ENCODE measurements at regions not wholly inside any gene's neighbourhood (a gene's known extent, or its start where the extent isn't known, plus 50 kb on each side); places are given as distances from the start of the nearest gene placed in this dataset.

DNA sequence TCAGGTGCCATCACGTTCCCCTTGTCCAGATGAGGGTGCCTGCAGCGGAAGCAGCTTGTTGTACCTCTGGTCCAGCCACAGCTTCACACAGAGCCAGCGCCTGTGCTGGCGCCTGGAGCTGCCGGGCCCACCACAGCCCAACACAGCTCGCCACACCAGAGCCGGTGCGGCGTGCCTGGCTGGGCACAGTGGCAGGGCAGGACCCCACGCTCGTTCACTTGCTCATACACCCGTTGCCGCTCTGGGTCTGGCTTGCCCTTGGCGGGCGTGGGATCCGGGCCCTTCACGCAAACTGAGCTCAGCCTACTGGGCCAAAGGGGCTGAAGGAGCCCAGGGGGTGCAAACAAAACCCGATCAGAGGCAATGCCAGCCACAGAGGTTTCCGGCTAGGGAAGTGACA lies 492.5 kb upstream of the MANEA start:
- TF ChIP-seq, protein P1, sequence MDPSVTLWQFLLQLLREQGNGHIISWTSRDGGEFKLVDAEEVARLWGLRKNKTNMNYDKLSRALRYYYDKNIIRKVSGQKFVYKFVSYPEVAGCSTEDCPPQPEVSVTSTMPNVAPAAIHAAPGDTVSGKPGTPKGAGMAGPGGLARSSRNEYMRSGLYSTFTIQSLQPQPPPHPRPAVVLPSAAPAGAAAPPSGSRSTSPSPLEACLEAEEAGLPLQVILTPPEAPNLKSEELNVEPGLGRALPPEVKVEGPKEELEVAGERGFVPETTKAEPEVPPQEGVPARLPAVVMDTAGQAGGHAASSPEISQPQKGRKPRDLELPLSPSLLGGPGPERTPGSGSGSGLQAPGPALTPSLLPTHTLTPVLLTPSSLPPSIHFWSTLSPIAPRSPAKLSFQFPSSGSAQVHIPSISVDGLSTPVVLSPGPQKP (IDR thresholded peaks at IDR 0.05; ENCODE audit: borderline replicate concordance, low read depth, low read length) = no peak
- TF ChIP-seq, protein P2, sequence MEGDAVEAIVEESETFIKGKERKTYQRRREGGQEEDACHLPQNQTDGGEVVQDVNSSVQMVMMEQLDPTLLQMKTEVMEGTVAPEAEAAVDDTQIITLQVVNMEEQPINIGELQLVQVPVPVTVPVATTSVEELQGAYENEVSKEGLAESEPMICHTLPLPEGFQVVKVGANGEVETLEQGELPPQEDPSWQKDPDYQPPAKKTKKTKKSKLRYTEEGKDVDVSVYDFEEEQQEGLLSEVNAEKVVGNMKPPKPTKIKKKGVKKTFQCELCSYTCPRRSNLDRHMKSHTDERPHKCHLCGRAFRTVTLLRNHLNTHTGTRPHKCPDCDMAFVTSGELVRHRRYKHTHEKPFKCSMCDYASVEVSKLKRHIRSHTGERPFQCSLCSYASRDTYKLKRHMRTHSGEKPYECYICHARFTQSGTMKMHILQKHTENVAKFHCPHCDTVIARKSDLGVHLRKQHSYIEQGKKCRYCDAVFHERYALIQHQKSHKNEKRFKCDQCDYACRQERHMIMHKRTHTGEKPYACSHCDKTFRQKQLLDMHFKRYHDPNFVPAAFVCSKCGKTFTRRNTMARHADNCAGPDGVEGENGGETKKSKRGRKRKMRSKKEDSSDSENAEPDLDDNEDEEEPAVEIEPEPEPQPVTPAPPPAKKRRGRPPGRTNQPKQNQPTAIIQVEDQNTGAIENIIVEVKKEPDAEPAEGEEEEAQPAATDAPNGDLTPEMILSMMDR (conservative IDR thresholded peaks at IDR 0.05; ENCODE audit: low read depth, low read length) = no peak
- no peak for TF ChIP-seq POLR2A (IDR thresholded peaks at IDR 0.05; ENCODE audit: low read depth, low read length)

Data from IMR-90 (cell line).